ENCODE measurements at regions not wholly inside any gene's neighbourhood (a gene's known extent, or its start where the extent isn't known, plus 50 kb on each side); places are given as distances from the start of the nearest gene placed in this dataset.

DNA sequence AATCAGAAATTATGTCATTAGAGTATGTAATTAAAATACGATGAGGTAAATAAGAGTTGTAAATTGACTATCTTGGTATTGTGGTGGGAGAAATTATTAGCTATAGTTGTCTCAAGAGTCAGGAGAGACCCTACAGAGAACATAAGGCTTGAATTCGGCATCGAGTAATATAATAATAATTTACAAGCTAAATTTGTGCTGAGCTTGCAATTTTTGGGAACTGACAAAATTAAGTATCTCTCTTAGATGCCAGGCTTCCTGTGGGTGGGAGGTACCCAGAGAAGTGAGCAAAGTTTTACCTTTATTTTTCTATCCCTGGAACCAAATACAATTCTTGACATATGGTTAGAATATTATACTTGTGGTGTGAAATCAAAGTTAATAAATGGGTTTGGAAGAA, 1637.0 kb downstream of the EFNB2 start:
- TF ChIP-seq POLR2A (IDR thresholded peaks at IDR 0.05) (no peak), POLR2AphosphoS5 (IDR thresholded peaks at IDR 0.05) (no peak), EP300 (IDR thresholded peaks at IDR 0.05) (no peak)
- TF ChIP-seq, protein P1, sequence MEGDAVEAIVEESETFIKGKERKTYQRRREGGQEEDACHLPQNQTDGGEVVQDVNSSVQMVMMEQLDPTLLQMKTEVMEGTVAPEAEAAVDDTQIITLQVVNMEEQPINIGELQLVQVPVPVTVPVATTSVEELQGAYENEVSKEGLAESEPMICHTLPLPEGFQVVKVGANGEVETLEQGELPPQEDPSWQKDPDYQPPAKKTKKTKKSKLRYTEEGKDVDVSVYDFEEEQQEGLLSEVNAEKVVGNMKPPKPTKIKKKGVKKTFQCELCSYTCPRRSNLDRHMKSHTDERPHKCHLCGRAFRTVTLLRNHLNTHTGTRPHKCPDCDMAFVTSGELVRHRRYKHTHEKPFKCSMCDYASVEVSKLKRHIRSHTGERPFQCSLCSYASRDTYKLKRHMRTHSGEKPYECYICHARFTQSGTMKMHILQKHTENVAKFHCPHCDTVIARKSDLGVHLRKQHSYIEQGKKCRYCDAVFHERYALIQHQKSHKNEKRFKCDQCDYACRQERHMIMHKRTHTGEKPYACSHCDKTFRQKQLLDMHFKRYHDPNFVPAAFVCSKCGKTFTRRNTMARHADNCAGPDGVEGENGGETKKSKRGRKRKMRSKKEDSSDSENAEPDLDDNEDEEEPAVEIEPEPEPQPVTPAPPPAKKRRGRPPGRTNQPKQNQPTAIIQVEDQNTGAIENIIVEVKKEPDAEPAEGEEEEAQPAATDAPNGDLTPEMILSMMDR (IDR thresholded peaks at IDR 0.05): no peak
